Ectodermal cell (in vitro differentiated cells): ENCODE measurements at regions not wholly inside any gene's neighbourhood (a gene's known extent, or its start where the extent isn't known, plus 50 kb on each side); places are given as distances from the start of the nearest gene placed in this dataset.

ENCODE experiments used
- H3K27ac ChIP-seq: 2 replicates; pipeline ENCODE4 v1.7.0; 2013; ENCODE audit warnings: mild to moderate bottlenecking, low read depth, low read length; ENCODE audit not compliant: insufficient read depth, poor library complexity, severe bottlenecking
- H3K27me3 ChIP-seq: 2 replicates; pipeline ENCODE4 v1.7.0; 2013; ENCODE audit warnings: mild to moderate bottlenecking, low read length; ENCODE audit not compliant: insufficient read depth, control insufficient read depth, poor library complexity, severe bottlenecking
- H3K36me3 ChIP-seq: one replicate; pipeline ENCODE4 v1.7.0; 2013; ENCODE audit warnings: low read length; ENCODE audit not compliant: control insufficient read depth, insufficient read depth
- H3K4me1 ChIP-seq: one replicate; pipeline ENCODE4 v1.7.0; 2013; ENCODE audit warnings: low read length; ENCODE audit not compliant: control insufficient read depth, insufficient read depth
- H3K4me3 ChIP-seq: 2 replicates; pipeline ENCODE4 v1.7.0; 2013; ENCODE audit warnings: low read depth, low read length, control low read depth; ENCODE audit not compliant: insufficient read depth
- H3K9me3 ChIP-seq: 2 replicates; pipeline ENCODE4 v1.7.0; 2013; ENCODE audit warnings: mild to moderate bottlenecking, low read length, moderate library complexity; ENCODE audit not compliant: control insufficient read depth
- WGBS, 2 experiments: methylation state at CpG; one replicate each; pipeline ENCODE4 v1.1.7; 2013; ENCODE audit warnings: missing lambda C conversion rate in 2 of 2; 5-methylcytosine and 5-hydroxymethylcytosine counted together

GRCh38 chr11:115745610-115746512 lies 241.6 kb upstream of the CADM1 start:
- no peaks in the 10 kb centered on the region for H3K36me3 ChIP-seq
- 90 to 91% methylated on average over 22 of the region's 22 CpGs for WGBS, 2 experiments
- no peaks in the 10 kb centered on the region for H3K9me3 ChIP-seq
- H3K27ac ChIP-seq: no peak overlapping the region
- no peaks in the 10 kb centered on the region for H3K27me3 ChIP-seq
- H3K4me1 ChIP-seq: peaks cover 9% of the 10 kb centered on the region
- H3K4me3 ChIP-seq: no peak overlapping the region

GRCh38 chr11:115745066-115745465 lies 240.9 kb upstream of the CADM1 start:
- 46 to 47% methylated on average over 7 of the region's 7 CpGs for WGBS, 2 experiments
- Histone ChIP-seq H3K4me1 (peaks cover 9% of the 10 kb centered on the region), H3K27me3 (no peaks in the 10 kb centered on the region), H3K4me3 (no peak overlapping the region), H3K9me3 (no peaks in the 10 kb centered on the region), H3K27ac (no peak overlapping the region), H3K36me3 (no peaks in the 10 kb centered on the region)

DNA sequence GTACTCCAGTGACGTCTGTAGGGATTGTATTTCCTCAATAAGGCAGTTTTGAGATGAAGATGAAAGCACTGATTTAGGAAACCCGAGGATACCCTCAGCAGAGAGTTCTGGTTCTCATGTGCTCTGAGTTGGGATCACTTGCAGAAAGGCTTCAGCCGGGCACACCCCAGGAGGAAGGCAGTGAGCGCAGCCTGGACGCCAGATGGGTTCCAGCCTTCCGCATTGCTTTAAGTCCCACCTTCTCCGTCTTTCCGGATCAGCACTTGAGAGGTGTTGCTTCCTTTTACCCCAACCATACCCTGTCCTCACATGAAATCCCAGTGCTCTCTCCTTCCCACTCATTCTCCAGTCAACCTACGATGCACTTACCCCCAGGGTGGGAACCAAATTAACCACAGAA lies 239.5 kb upstream of the CADM1 start:
- Histone ChIP-seq H3K4me3 (no peak overlapping the region), H3K4me1 (peaks cover 15% of the 10 kb centered on the region), H3K9me3 (no peaks in the 10 kb centered on the region), H3K36me3 (no peaks in the 10 kb centered on the region), H3K27me3 (no peaks in the 10 kb centered on the region), H3K27ac (no peak overlapping the region)
- WGBS, 2 experiments: 93 to 94% methylated on average over 8 to 9 of the region's 9 CpGs

- Histone ChIP-seq H3K27me3 (no peaks in the 10 kb centered on the region), H3K9me3 (no peaks in the 10 kb centered on the region), H3K4me3 (no peak overlapping the region), H3K27ac (no peak overlapping the region), H3K4me1 (peaks cover 15% of the 10 kb centered on the region), H3K36me3 (no peaks in the 10 kb centered on the region)
- WGBS, 2 experiments: 72 to 76% methylated on average over 16 to 17 of the region's 17 CpGs
These were observed 237.3 kb upstream of the CADM1 start for GRCh38 chr11:115741376-115742107.

- no peaks in the 10 kb centered on the region for H3K27me3 ChIP-seq
- H3K4me3 ChIP-seq: no peak overlapping the region
- no peak overlapping the region for H3K27ac ChIP-seq
- no peaks in the 10 kb centered on the region for H3K36me3 ChIP-seq
- H3K4me1 ChIP-seq: peaks cover 12% of the 10 kb centered on the region
- no peaks in the 10 kb centered on the region for H3K9me3 ChIP-seq
These were observed 236.1 kb upstream of the CADM1 start for GRCh38 chr11:115740324-115740723.

DNA sequence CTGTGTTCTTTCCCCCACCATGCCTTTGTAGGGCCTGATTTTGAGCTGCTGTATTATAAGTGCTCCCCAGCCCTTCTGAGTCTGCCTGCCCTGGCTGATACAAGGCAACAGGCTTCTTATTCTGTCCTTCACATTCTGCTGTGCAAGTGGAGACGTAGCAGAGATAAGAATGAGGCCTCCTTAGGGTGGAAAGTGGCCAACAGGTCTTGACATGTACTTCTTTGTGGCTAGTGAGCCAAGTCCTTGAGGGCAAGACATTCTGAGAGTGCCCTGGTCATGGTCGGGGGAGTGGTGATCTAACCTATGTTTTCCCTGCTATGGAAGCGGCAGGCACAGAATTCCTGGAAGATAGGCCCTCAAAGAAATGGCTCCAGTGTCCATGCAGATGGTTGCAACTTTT lies 235.7 kb upstream of the CADM1 start:
- Histone ChIP-seq H3K9me3 (no peaks in the 10 kb centered on the region), H3K4me3 (no peak overlapping the region), H3K36me3 (no peaks in the 10 kb centered on the region), H3K4me1 (peaks cover 8% of the 10 kb centered on the region), H3K27me3 (no peaks in the 10 kb centered on the region), H3K27ac (no peak overlapping the region)
- WGBS, 2 experiments: 94 to 97% methylated on average over 3 of the region's 3 CpGs

GRCh38 chr11:115739146-115739545 lies 234.9 kb upstream of the CADM1 start:
- no peaks in the 10 kb centered on the region for H3K27me3 ChIP-seq
- H3K9me3 ChIP-seq: no peaks in the 10 kb centered on the region
- H3K4me3 ChIP-seq: no peak overlapping the region
- no peaks in the 10 kb centered on the region for H3K36me3 ChIP-seq
- H3K27ac ChIP-seq: no peak overlapping the region
- WGBS, 2 experiments: 38 to 39% methylated on average over 6 of the region's 6 CpGs
- H3K4me1 ChIP-seq: peaks cover 6% of the 10 kb centered on the region

GRCh38 chr11:115737875-115738274 lies 233.7 kb upstream of the CADM1 start:
- H3K4me1 ChIP-seq: peaks cover 6% of the 10 kb centered on the region
- H3K36me3 ChIP-seq: no peaks in the 10 kb centered on the region
- no peaks in the 10 kb centered on the region for H3K27me3 ChIP-seq
- no peaks in the 10 kb centered on the region for H3K9me3 ChIP-seq
- WGBS, 2 experiments: 46 to 69% methylated on average over 1 of the region's 1 CpG
- no peak overlapping the region for H3K27ac ChIP-seq
- H3K4me3 ChIP-seq: no peak overlapping the region

DNA sequence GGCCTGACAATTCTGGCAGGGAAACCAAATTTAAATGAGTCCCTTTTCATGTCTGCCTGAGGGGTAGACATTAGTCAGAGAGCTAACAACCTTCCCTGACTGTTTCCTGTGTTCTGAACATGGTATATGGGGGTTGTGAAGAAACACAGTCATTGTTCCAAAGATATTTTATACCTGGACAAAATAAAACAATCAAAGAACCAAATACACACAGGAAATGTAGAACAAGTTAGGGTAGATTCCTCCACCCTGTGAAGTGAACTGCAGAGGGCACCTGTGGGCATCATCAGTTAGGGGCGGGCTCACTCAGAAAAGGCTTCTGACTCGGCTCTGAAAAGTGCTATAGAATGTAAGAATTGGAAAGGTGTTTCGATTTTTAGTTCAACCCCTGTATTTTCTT lies 231.9 kb upstream of the CADM1 start:
- no peaks in the 10 kb centered on the region for H3K36me3 ChIP-seq
- no peak overlapping the region for H3K27ac ChIP-seq
- H3K27me3 ChIP-seq: no peaks in the 10 kb centered on the region
- H3K4me1 ChIP-seq: peaks cover 6% of the 10 kb centered on the region
- H3K9me3 ChIP-seq: no peaks in the 10 kb centered on the region
- 89 to 91% methylated on average over 3 of the region's 3 CpGs for WGBS, 2 experiments
- no peak overlapping the region for H3K4me3 ChIP-seq

GRCh38 chr11:115724666-115725065 lies 220.5 kb upstream of the CADM1 start:
- WGBS, 2 experiments: 93 to 95% methylated on average over 2 of the region's 2 CpGs
- H3K27me3 ChIP-seq: no peaks in the 10 kb centered on the region
- no peak overlapping the region for H3K4me3 ChIP-seq
- no peaks in the 10 kb centered on the region for H3K36me3 ChIP-seq
- H3K4me1 ChIP-seq: no peaks in the 10 kb centered on the region
- H3K27ac ChIP-seq: no peak overlapping the region
- no peaks in the 10 kb centered on the region for H3K9me3 ChIP-seq
